AG08396 (cell line): ENCODE measurements at regions not wholly inside any gene's neighbourhood (a gene's known extent, or its start where the extent isn't known, plus 50 kb on each side); places are given as distances from the start of the nearest gene placed in this dataset.

Experiments used
- DNase-seq: peaks from one replicate; pipeline ENCODE4 v3.0.0; 2012; ENCODE audit warnings: low spot score, mixed read lengths

- no peak for DNase-seq
Measured at GRCh38 chr10:124302951-124303505, 115.7 kb downstream of the OAT start.

DNA sequence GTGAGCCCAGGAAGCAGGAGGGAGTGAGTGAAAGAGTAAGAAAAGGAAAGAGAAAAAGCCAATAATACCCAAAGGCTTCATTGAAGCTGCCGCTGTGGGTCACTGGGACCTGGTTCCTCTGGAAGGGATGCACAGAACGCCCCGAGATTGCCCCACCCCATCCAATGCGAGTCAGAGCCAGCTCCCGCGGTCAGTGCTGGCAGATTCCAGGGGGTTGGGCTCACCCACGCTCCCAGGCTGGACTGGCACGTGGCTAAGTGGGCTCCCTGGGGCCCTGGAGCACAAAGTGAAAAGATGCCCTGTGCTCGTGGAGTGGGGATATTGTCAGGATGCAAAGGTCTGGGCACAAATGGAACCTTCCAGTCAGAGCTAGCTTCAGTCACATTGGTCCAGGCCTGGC lies 117.0 kb downstream of the OAT start:
- DNase-seq: no peak

DNA sequence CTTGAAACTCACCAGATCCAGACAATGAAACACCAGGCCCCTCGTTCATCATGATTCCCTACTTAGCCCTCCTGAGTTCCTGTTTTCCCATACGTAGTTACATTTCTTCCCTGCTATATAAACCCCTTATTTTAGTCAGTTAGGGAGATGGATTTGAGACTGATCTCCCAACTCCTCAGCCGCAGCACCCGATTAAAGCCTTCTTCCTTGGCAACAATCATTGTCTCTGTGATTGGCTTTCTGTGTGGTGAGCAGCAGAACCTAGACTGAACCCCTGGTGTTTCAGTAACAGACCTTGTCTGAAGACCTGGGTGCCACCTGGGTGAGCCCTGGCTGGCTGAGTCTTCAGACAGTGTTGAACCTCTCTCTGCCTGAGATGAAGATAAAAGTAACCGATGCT lies 118.0 kb downstream of the OAT start:
- no peak for DNase-seq

GRCh38 chr10:124300224-124300623 lies 118.5 kb downstream of the OAT start:
- no peak for DNase-seq

- no peak for DNase-seq
Measured at GRCh38 chr10:124299696-124300095, 119.0 kb downstream of the OAT start.

- no peak for DNase-seq
Measured at GRCh38 chr10:124298891-124299290, 119.8 kb downstream of the OAT start.

DNA sequence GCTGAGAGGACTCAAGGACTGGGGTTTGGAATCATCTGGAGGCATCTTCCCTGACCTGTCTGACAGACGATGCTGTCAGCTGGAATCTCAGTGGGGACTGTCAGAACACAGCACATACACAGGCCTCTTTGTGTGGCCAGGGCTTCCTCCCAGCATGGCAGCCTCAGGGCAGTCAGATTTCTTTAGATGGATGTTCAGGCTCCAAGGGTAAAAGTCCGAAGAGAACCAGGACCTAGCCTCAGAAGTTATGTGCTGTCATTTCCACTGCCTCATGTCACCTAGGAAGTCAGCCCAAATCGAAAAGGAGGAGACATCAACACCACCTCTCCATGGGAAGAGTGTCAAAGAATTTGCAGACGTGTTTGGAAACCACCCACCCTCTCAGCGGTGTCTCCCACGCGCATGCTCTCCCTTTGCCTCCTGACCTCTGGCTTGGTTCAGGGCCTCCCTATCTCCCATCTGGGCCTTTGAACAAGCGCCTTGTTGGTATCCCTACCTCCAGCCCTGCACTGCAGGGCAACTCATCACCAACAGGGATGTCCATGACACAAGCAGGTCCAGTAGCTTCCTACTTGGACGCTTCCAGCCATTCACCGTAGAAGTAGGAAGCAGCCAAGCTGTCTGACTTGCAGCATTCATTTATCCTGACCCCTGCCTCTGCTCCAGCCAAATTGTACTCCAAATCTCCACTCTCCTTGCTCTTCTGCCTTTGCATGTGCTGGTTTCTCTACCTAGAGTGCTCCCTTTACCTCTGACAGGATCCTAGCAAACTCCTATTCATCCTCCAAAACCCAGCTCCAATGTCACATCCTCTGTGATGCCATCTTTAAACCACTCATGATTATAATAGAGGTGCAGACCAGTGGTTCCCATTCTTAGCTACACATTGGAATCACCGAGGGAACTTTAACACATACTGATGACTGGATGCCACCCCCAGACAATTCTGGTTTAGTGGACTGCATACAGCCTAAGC lies 121.6 kb downstream of the OAT start:
- no peak for DNase-seq

DNA sequence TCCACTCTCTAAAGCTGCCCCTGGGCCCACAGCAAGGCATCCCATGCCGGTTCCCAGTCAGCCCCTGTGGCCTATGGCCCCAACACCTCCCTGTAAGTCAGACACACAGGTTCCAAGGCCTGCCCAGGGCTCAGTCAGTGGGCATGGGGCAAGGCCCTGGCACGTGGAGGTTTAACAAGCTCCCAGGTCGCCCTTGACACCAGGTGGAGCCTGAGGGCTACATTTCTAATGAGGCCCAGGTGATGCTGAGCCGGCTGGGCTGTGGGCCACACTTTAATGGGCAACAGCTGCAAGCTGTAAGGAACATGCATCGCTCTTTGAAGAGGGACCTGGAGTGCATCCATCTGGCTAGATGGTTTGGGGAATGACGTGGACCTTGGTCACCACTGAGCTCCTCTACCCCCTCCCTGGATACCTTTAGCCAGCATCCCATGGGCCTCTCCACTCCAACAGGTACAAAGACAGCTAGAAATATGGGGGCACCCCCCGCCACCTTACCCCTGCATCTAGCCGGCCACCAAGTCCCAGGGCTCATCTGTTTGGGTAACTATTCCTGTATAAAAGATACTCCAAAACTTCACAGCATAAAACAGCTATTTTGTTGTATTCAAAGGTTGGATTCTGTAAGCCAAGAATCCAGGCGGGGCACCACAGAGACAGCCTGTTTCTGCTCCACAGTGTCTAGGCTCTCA lies 122.5 kb downstream of the OAT start:
- DNase-seq: no peak

GRCh38 chr10:124294811-124295770 lies 123.6 kb downstream of the OAT start:
- no peak for DNase-seq

DNA sequence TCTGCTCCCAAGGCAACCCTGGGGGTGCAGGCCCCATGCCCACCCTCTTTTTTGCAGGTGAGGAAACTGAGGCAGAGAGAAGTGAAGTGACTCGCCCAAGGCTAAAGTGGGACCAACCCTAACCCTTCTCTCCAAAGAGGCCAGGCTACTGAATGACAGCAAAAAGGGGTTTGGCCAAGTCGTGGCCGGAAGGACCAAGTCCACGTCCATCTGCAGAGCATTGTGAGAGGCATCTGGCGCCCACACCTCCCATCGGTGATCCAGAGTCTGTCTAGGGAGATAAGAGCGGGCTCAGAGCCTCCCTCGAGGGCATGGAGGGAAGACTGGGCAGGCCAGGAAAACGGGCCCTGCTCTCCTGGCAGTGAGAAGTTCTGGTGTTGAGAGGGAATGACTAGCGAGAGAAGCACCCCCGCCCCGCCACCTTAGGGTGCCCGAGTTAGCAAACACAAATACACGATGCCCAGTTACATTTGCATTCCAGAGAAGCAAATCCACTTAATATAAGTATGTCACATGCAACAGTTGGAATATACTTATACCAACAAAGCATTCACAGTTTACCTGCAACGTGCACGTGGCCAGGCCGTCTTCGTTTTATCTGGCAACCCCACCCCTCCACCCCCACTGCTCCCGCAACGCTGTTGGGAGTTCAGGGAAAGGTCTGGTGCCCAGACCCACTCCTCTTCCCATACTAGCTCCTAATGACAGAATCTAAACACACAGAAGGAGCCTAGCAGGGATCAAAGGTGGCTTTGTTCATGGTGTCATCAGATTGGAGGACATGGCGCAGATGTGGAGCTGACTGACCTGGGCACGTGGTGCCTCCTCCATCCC lies 124.9 kb downstream of the OAT start:
- no peak for DNase-seq

- no peak for DNase-seq
Measured at GRCh38 chr10:124292911-124293615, 125.7 kb downstream of the OAT start.

DNA sequence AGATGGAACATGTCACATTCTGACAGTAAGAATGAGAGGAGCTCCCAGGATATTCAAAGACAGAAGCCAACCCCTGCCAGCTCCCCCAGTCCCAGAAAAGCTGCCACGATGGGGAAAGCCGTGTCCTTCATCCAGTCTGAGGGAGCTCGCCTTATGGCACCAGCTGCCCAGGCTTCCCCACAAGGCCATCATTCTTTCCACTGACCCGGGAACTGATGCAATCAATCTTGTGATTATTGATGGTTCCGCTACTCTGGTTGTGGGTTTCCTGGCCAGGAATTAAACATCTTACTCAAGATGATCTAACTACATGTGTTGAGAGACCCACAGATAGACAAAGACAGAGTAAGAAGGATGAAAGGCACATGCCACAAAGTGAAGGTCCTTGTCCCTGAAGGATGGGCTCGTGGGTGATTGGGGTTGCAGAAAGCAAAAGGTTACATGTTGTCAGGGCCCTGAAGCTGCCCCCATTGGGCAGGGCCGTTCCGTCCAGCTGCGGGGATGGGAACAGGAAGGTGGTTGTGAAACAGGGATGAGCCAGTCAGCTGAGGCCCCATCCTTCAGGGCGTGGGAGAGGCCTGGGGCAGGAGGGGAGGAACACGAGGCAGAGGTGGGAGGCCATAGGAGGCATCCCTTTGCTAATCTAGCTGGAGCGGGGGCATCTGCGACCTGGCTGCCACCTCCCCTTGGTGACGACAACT lies 127.6 kb downstream of the OAT start:
- DNase-seq: no peak

GRCh38 chr10:124289851-124290795 lies 128.6 kb downstream of the OAT start:
- no peak for DNase-seq

- no peak for DNase-seq
Measured at GRCh38 chr10:124288928-124289850, 129.5 kb downstream of the OAT start.

GRCh38 chr10:124288486-124288885 lies 130.2 kb downstream of the OAT start:
- no peak for DNase-seq

GRCh38 chr10:124287791-124288190 lies 130.9 kb downstream of the OAT start:
- DNase-seq: no peak

DNA sequence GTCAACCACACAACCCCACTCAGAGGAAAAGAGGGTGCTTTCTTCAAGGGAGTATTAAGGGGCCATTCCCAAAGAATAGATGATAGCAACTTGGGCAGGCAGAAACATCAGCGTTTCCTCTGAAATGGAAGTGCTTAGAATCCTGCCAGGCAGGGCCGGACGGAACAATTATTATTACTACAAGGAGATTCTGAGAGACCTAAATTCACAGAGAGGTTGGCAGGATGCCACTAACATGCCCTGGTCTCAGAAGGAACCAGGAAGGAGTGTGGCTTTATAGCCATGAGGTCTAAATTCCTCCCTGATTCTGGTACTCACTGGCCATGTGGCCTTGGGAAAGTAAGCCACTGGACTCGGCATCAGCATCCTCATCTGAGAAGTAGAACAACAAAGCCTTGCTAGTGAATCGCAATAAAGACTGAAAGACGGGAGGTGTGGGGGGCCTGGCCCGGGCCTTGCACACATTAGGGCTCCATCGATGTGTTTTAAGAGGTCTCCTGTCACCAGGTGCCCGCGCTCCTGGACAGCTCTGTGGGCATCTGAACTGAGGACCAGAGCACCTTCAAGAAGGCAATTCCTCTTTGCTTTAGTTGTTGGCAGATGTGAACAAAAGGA lies 131.5 kb downstream of the OAT start:
- DNase-seq: no peak
